ENCODE measurements at regions not wholly inside any gene's neighbourhood (a gene's known extent, or its start where the extent isn't known, plus 50 kb on each side); places are given as distances from the start of the nearest gene placed in this dataset.

DNA sequence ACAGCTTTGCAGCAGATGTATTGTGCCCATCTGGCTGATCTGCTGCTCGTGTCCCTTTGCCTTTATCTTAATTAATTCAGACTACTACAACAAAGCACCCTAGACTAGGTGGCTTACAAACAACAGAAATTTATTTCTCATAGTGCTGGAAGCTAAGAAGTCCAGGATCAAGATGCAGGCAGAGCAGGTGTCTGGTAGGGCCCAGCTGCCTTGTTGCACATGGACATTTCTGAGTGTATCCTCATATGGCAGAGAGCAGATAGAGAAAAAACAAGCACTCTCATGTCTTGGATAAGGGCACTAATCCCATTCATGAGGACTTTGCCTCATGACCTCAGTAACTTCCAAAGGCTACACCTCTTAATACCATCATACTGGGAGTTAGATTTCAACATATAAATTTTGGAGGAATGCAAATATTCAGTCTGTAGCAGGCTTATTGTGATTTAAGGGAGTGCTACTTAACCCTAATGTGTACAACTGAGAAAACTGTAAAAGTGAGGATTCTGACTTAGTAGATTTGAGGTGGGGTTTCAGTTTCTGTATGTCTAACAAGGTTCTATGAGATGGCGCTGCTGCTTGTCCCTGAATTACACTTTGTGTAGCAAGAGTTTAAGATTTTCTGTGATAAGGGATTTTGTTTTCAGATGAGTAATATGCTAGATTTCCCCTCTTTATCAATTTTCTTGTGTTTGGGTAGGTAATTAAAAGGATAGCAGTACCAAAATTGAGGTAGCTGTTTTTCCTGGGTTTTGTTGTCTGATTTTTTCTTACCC, 473.2 kb upstream of the TECRL start:
- CTCF ChIA-PET = no interaction called here
- ATAC-seq (replicated peaks in 1 of 4) = no peak
- Histone ChIP-seq H3K27me3 (replicated peaks in 1 of 2; ENCODE audit: control insufficient read depth in 2 of 2, extremely low read depth in 1 of 2, insufficient read depth in 2 of 2, low read length in 1 of 2) (no peaks in the 10 kb centered on the region), H3K4me1 (ENCODE audit: control insufficient read depth in 1 of 2, extremely low read depth in 1 of 2, insufficient read depth in 2 of 2, low read length in 2 of 2) (peaks cover 0 to 11% of the 10 kb centered on the region in 2 experiments), H3K27ac (ENCODE audit: low read length) (no peak overlapping the region), H3K9me3 (no peaks in the 10 kb centered on the region), H3K36me3 (ENCODE audit: control insufficient read depth in 2 of 2, extremely low read depth in 1 of 2, insufficient read depth in 1 of 2, low read length in 1 of 2) (no peaks in the 10 kb centered on the region), H3K4me3 (ENCODE audit: control insufficient read depth in 1 of 2, extremely low read depth in 1 of 2, low read length in 1 of 2) (no peak overlapping the region)
- no CpG with 5 or more reads among the region's 2 CpGs for WGBS (ENCODE audit: insufficient coverage)
- POLR2A ChIA-PET = no interaction called here
- peaks cover 4 to 16% (median 8%) of the 10 kb centered on the region in 3 donors for H3K9me3 Mint-ChIP-seq
- DNase-seq = no peak
- H3K36me3 Mint-ChIP-seq = no peaks in the 10 kb centered on the region
- H3K27ac Mint-ChIP-seq = no peak overlapping the region
- no peaks in the 10 kb centered on the region for H3K27me3 Mint-ChIP-seq
- H3K4me1 Mint-ChIP-seq = peaks cover 0 to 7% (median 0%) of the 10 kb centered on the region in 3 donors
- H3K4me3 Mint-ChIP-seq = no peak overlapping the region

DNA sequence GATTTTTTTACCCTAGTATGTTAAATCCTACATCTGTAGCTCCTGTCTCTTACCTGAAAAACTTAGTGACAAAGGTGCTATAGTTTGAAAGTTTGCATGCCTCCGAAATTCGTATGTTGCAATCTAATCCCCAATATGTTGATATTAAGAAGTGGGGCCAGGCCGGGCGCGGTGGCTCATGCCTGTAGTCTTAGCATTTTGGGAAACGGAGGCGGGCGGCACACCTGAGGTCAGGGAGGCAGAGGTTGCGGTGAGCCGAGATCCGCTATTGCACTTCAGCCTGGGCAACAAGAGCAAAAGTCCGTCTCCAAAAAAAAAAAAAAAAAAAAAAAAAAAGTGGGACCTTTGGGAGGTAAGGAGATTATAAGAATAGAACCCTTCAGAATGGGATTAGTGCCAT, 471.3 kb upstream of the TECRL start:
- no peak for DNase-seq
- Mint-ChIP-seq H3K9me3 (peaks cover 5 to 14% (median 12%) of the 10 kb centered on the region in 3 donors), H3K4me3 (no peak overlapping the region), H3K4me1 (peaks cover 0 to 7% (median 0%) of the 10 kb centered on the region in 3 donors), H3K27ac (no peak overlapping the region), H3K27me3 (no peaks in the 10 kb centered on the region), H3K36me3 (no peaks in the 10 kb centered on the region)
- Histone ChIP-seq H3K27me3 (replicated peaks in 1 of 2; ENCODE audit: control insufficient read depth in 2 of 2, extremely low read depth in 1 of 2, insufficient read depth in 2 of 2, low read length in 1 of 2) (no peaks in the 10 kb centered on the region), H3K36me3 (ENCODE audit: control insufficient read depth in 2 of 2, extremely low read depth in 1 of 2, insufficient read depth in 1 of 2, low read length in 1 of 2) (no peaks in the 10 kb centered on the region), H3K27ac (ENCODE audit: low read length) (no peak overlapping the region), H3K4me3 (ENCODE audit: control insufficient read depth in 1 of 2, extremely low read depth in 1 of 2, low read length in 1 of 2) (no peak overlapping the region), H3K9me3 (no peaks in the 10 kb centered on the region), H3K4me1 (ENCODE audit: control insufficient read depth in 1 of 2, extremely low read depth in 1 of 2, insufficient read depth in 2 of 2, low read length in 2 of 2) (peaks cover 0 to 11% of the 10 kb centered on the region in 2 experiments)
- ATAC-seq (replicated peaks in 1 of 4) = no peak
- WGBS (ENCODE audit: insufficient coverage) = 94% methylated on average over 7 of the region's 12 CpGs
- ChIA-PET CTCF (no interaction called here), POLR2A (no interaction called here)

DNA sequence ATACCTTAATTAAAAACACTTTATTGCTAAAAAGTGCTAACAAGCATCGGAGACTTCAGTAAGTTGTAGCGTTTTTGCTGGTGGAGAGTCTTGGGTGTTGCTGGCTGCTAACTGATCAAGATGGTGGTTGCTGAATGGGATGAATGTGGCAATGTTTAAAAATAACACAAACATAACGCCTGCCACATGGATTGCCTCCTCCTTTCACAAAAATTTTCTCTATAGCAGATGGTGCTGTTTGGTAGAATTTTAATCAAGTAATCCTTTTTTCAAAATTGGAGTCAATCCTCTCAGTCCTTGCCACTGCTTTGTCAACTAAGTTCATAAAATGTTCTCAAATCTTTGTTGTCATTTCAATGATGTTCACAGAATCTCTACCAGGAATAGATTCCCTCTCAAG, 466.8 kb upstream of the TECRL start:
- Histone ChIP-seq H3K36me3 (ENCODE audit: control insufficient read depth in 2 of 2, extremely low read depth in 1 of 2, insufficient read depth in 1 of 2, low read length in 1 of 2) (no peaks in the 10 kb centered on the region), H3K4me3 (ENCODE audit: control insufficient read depth in 1 of 2, extremely low read depth in 1 of 2, low read length in 1 of 2) (no peak overlapping the region), H3K9me3 (no peaks in the 10 kb centered on the region), H3K27ac (ENCODE audit: low read length) (no peak overlapping the region), H3K27me3 (replicated peaks in 1 of 2; ENCODE audit: control insufficient read depth in 2 of 2, extremely low read depth in 1 of 2, insufficient read depth in 2 of 2, low read length in 1 of 2) (no peaks in the 10 kb centered on the region), H3K4me1 (ENCODE audit: control insufficient read depth in 1 of 2, extremely low read depth in 1 of 2, insufficient read depth in 2 of 2, low read length in 2 of 2) (no peaks in the 10 kb centered on the region)
- H3K4me3 Mint-ChIP-seq = no peak overlapping the region
- no peaks in the 10 kb centered on the region for H3K4me1 Mint-ChIP-seq
- ChIA-PET POLR2A (no interaction called here), CTCF (no interaction called here)
- no peaks in the 10 kb centered on the region for H3K27me3 Mint-ChIP-seq
- DNase-seq = no peak
- no CpG with 5 or more reads among the region's 3 CpGs for WGBS (ENCODE audit: insufficient coverage)
- no peaks in the 10 kb centered on the region for H3K36me3 Mint-ChIP-seq
- peaks cover 8 to 19% (median 17%) of the 10 kb centered on the region in 3 donors for H3K9me3 Mint-ChIP-seq
- no peak for ATAC-seq (replicated peaks in 1 of 4)
- H3K27ac Mint-ChIP-seq = no peak overlapping the region

DNA sequence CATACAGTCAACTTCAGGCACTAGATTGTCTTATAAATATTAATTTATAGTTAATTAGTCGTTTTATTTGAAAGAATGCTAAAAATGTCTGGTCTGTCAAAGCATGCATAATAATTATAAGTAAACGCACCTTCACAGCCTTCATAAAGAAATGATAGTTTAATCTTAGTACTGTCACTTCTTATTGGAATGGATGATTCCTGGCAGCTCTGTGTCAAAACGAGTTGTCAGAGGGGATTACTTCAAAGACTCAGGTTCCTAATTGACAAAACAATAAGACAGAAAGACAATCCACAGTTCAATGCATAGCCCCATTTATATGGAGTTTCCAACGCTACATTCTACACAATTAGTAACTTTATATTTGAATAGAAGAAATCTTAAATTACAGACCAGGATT, 461.3 kb upstream of the TECRL start:
- H3K9me3 ChIP-seq = no peaks in the 10 kb centered on the region
- no peak for DNase-seq
- no peaks in the 10 kb centered on the region for H3K27me3 Mint-ChIP-seq
- H3K36me3 Mint-ChIP-seq = no peaks in the 10 kb centered on the region
- no peak overlapping the region for H3K4me3 Mint-ChIP-seq
- WGBS (ENCODE audit: insufficient coverage) = no CpG with 5 or more reads among the region's 4 CpGs
- H3K4me1 Mint-ChIP-seq = no peaks in the 10 kb centered on the region
- ChIA-PET CTCF (no interaction called here), POLR2A (no interaction called here)
- no peak overlapping the region for H3K27ac Mint-ChIP-seq
- peaks cover 11 to 14% (median 11%) of the 10 kb centered on the region in 3 donors for H3K9me3 Mint-ChIP-seq
- no peak for ATAC-seq (replicated peaks in 1 of 4)
- H3K27me3 ChIP-seq (replicated peaks in 1 of 2; ENCODE audit: control insufficient read depth in 2 of 2, extremely low read depth in 1 of 2, insufficient read depth in 2 of 2, low read length in 1 of 2) = no peaks in the 10 kb centered on the region
- no peak overlapping the region for H3K4me3 ChIP-seq (ENCODE audit: control insufficient read depth in 1 of 2, extremely low read depth in 1 of 2, low read length in 1 of 2)
- H3K36me3 ChIP-seq (ENCODE audit: control insufficient read depth in 2 of 2, extremely low read depth in 1 of 2, insufficient read depth in 1 of 2, low read length in 1 of 2) = no peaks in the 10 kb centered on the region
- no peak overlapping the region for H3K27ac ChIP-seq (ENCODE audit: low read length)
- H3K4me1 ChIP-seq (ENCODE audit: control insufficient read depth in 1 of 2, extremely low read depth in 1 of 2, insufficient read depth in 2 of 2, low read length in 2 of 2) = no peaks in the 10 kb centered on the region

DNA sequence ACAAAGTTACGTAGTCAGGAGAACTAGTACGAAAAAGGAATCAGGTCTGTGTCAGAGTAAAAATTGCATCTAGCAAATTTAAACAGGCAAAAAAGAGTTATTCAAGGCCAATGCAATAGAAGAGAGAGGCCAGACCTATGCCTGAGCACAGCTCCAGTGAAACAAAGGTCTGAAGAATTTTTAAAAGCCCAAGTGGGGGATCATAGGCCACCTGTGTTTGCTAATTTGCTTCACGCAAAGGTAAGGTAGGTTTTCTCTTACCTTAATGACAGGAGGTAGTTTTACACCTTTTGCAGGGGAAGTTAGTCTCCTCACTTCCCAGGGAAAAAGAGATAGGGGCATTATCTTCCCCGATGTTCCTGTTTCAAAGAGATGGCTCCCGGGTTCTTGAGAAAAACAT, 448.6 kb upstream of the TECRL start:
- 92% methylated on average over 2 of the region's 5 CpGs for WGBS (ENCODE audit: insufficient coverage)
- H3K36me3 Mint-ChIP-seq = no peaks in the 10 kb centered on the region

DNA sequence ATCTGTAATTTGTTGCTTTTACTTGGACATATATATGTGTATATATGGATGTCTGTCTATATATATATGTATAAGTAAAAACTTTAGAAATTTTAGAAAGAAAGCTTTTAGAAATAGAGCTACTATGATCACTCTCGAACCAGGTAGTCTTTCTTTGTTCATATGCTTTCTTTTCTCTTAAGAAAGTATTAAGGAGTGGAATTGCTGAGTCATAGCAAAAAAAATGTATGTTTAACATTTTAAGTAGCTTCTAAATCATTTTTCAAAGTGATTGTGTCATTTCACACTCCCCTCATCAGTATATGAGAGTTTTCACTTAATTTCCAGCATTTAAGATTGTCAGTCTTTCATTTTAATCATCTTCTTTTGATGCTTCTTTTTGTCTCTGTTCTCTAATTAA, 447.9 kb upstream of the TECRL start:
- Mint-ChIP-seq H3K36me3 (no peaks in the 10 kb centered on the region), H3K9me3 (peaks cover 3 to 14% (median 8%) of the 10 kb centered on the region in 3 donors), H3K27me3 (no peaks in the 10 kb centered on the region), H3K4me3 (no peak overlapping the region), H3K27ac (no peak overlapping the region), H3K4me1 (no peaks in the 10 kb centered on the region)
- WGBS (ENCODE audit: insufficient coverage) = no CpG with 5 or more reads among the region's 1 CpG
- DNase-seq (no peak), ATAC-seq (replicated peaks in 1 of 4) (no peak)
- no peaks in the 10 kb centered on the region for H3K4me1 ChIP-seq (ENCODE audit: control insufficient read depth in 1 of 2, extremely low read depth in 1 of 2, insufficient read depth in 2 of 2, low read length in 2 of 2)
- CTCF ChIA-PET = no interaction called here
- H3K27me3 ChIP-seq (replicated peaks in 1 of 2; ENCODE audit: control insufficient read depth in 2 of 2, extremely low read depth in 1 of 2, insufficient read depth in 2 of 2, low read length in 1 of 2) = no peaks in the 10 kb centered on the region
- H3K36me3 ChIP-seq (ENCODE audit: control insufficient read depth in 2 of 2, extremely low read depth in 1 of 2, insufficient read depth in 1 of 2, low read length in 1 of 2) = no peaks in the 10 kb centered on the region
- H3K4me3 ChIP-seq (ENCODE audit: control insufficient read depth in 1 of 2, extremely low read depth in 1 of 2, low read length in 1 of 2) = no peak overlapping the region
- POLR2A ChIA-PET = no interaction called here
- no peaks in the 10 kb centered on the region for H3K9me3 ChIP-seq
- no peak overlapping the region for H3K27ac ChIP-seq (ENCODE audit: low read length)

More for the DNA sequence above, 448.6 kb upstream of the TECRL start:
- Histone ChIP-seq H3K9me3 (no peaks in the 10 kb centered on the region), H3K27me3 (replicated peaks in 1 of 2; ENCODE audit: control insufficient read depth in 2 of 2, extremely low read depth in 1 of 2, insufficient read depth in 2 of 2, low read length in 1 of 2) (no peaks in the 10 kb centered on the region), H3K4me3 (ENCODE audit: control insufficient read depth in 1 of 2, extremely low read depth in 1 of 2, low read length in 1 of 2) (no peak overlapping the region), H3K27ac (ENCODE audit: low read length) (no peak overlapping the region), H3K4me1 (ENCODE audit: control insufficient read depth in 1 of 2, extremely low read depth in 1 of 2, insufficient read depth in 2 of 2, low read length in 2 of 2) (no peaks in the 10 kb centered on the region), H3K36me3 (ENCODE audit: control insufficient read depth in 2 of 2, extremely low read depth in 1 of 2, insufficient read depth in 1 of 2, low read length in 1 of 2) (no peaks in the 10 kb centered on the region)
- CTCF ChIA-PET = no interaction called here
- H3K4me3 Mint-ChIP-seq = no peak overlapping the region
- H3K27me3 Mint-ChIP-seq = no peaks in the 10 kb centered on the region
- peaks cover 3 to 10% (median 8%) of the 10 kb centered on the region in 3 donors for H3K9me3 Mint-ChIP-seq
- no peak for ATAC-seq (replicated peaks in 1 of 4)
- no peak overlapping the region for H3K27ac Mint-ChIP-seq
- H3K4me1 Mint-ChIP-seq = no peaks in the 10 kb centered on the region
- POLR2A ChIA-PET = no interaction called here
- no peak for DNase-seq

DNA sequence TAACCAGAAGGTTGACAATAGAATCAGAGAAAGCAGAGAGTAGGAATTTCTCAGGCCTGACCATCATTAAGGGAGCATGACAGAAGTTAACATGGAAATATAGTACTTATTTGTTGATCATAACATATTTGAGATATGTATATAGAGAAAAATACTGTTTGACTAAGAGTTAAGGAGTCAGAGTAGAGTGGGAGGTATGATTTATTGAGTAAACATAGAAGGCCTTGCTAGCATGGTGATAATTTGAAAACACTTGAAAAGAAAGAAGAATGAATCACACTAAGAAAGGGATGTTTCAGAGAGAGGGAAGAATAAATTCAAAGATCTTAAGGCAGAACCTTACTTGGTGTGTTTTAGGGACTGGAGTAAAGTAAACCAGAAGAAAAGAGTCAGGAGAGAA, 437.2 kb upstream of the TECRL start:
- H3K36me3 ChIP-seq (ENCODE audit: control insufficient read depth in 2 of 2, extremely low read depth in 1 of 2, insufficient read depth in 1 of 2, low read length in 1 of 2) = no peaks in the 10 kb centered on the region
- H3K9me3 ChIP-seq = no peaks in the 10 kb centered on the region
- no peaks in the 10 kb centered on the region for H3K36me3 Mint-ChIP-seq
- peaks cover 7 to 19% (median 8%) of the 10 kb centered on the region in 3 donors for H3K9me3 Mint-ChIP-seq
- no peak overlapping the region for H3K27ac ChIP-seq (ENCODE audit: low read length)
- CTCF ChIA-PET = no interaction called here
- no peak for ATAC-seq (replicated peaks in 1 of 4)
- H3K27me3 ChIP-seq (replicated peaks in 1 of 2; ENCODE audit: control insufficient read depth in 2 of 2, extremely low read depth in 1 of 2, insufficient read depth in 2 of 2, low read length in 1 of 2) = no peaks in the 10 kb centered on the region
- H3K4me1 Mint-ChIP-seq = no peaks in the 10 kb centered on the region
- no peaks in the 10 kb centered on the region for H3K27me3 Mint-ChIP-seq
- no peak overlapping the region for H3K4me3 Mint-ChIP-seq
- POLR2A ChIA-PET = no interaction called here
- H3K27ac Mint-ChIP-seq = no peak overlapping the region
- no peaks in the 10 kb centered on the region for H3K4me1 ChIP-seq (ENCODE audit: control insufficient read depth in 1 of 2, extremely low read depth in 1 of 2, insufficient read depth in 2 of 2, low read length in 2 of 2)
- DNase-seq = no peak
- H3K4me3 ChIP-seq (ENCODE audit: control insufficient read depth in 1 of 2, extremely low read depth in 1 of 2, low read length in 1 of 2) = no peak overlapping the region
